HG03064 (cell line): ENCODE measurements at regions not wholly inside any gene's neighbourhood (a gene's known extent, or its start where the extent isn't known, plus 50 kb on each side); places are given as distances from the start of the nearest gene placed in this dataset.
A peak's percentile ranks its signal among the peaks of the same experiment; 100 is the strongest.
"Not testable (repeated sequence)": the region's sequence is repeated elsewhere in the genome, so short reads cannot be mapped to it uniquely, and the experiment has no call there.

Experiments used
- ATAC-seq: cut with Tn5 transposase; IDR thresholded peaks from one replicate; pipeline ENCODE4 v1.9.1; 2021; ENCODE audit warnings: low read depth; ENCODE audit not compliant: unreplicated experiment

GRCh38 chr6:135604035-135604860 is 106.7 kb upstream of the AHI1 start:
- no peak for ATAC-seq

- ATAC-seq = no peak
Observed at GRCh38 chr6:135605278-135605790, 107.8 kb upstream of the AHI1 start.

GRCh38 chr6:135606392-135606791 is 108.9 kb upstream of the AHI1 start:
- no peak for ATAC-seq

- ATAC-seq = no peak
Observed at GRCh38 chr6:135608031-135608430, 110.5 kb upstream of the AHI1 start.

GRCh38 chr6:135610192-135610591 is 112.7 kb upstream of the AHI1 start:
- ATAC-seq = not testable (repeated sequence)

GRCh38 chr6:135616655-135617054 is 119.1 kb upstream of the AHI1 start:
- no peak for ATAC-seq

GRCh38 chr6:135617222-135617621 is 119.7 kb upstream of the AHI1 start:
- ATAC-seq = no peak

GRCh38 chr6:135622081-135622480 is 124.5 kb upstream of the AHI1 start:
- no peak for ATAC-seq

GRCh38 chr6:135623979-135624378 is 126.4 kb upstream of the AHI1 start:
- no peak for ATAC-seq

GRCh38 chr6:135624402-135625295 is 127.1 kb upstream of the AHI1 start:
- no peak for ATAC-seq

GRCh38 chr6:135626001-135626400 is 128.5 kb upstream of the AHI1 start:
- not testable (repeated sequence) for ATAC-seq

GRCh38 chr6:135627092-135627715 is 129.7 kb upstream of the AHI1 start:
- peak; percentile 91 for ATAC-seq

- no peak for ATAC-seq
Observed at GRCh38 chr6:135630789-135631376, 133.3 kb upstream of the AHI1 start.

GRCh38 chr6:135631821-135632220 is 134.3 kb upstream of the AHI1 start:
- no peak for ATAC-seq

GRCh38 chr6:135633573-135633972 is 136.0 kb upstream of the AHI1 start:
- no peak for ATAC-seq

- no peak for ATAC-seq
Observed at GRCh38 chr6:135637701-135638100, 140.2 kb upstream of the AHI1 start.

GRCh38 chr6:135638108-135638507 is 140.6 kb upstream of the AHI1 start:
- no peak for ATAC-seq

- no peak for ATAC-seq
Observed at GRCh38 chr6:135640048-135640447, 142.5 kb upstream of the AHI1 start.

GRCh38 chr6:135640449-135641111 is 143.0 kb upstream of the AHI1 start:
- ATAC-seq = no peak

- no peak for ATAC-seq
Observed at GRCh38 chr6:135642912-135643311, 145.4 kb upstream of the AHI1 start.
